Esophagus (tissue), 2 donors: ENCODE measurements at regions not wholly inside any gene's neighbourhood (a gene's known extent, or its start where the extent isn't known, plus 50 kb on each side); places are given as distances from the start of the nearest gene placed in this dataset.

Source experiments
- H3K27ac ChIP-seq, 2 donors: one replicate each; pipeline ENCODE4 v1.5.1; 2013; ENCODE audit warnings: low read depth in 2 of 2, mild to moderate bottlenecking in 2 of 2, inconsistent platforms in 1 of 2, low read length in 1 of 2, moderate library complexity in 1 of 2
- H3K27me3 ChIP-seq, 2 donors: one replicate each; pipeline ENCODE4 v1.6.1; 2013; ENCODE audit warnings: low read length in 2 of 2, control low read depth in 1 of 2, mild to moderate bottlenecking in 1 of 2; ENCODE audit not compliant: insufficient read depth in 2 of 2, control insufficient read depth in 1 of 2
- H3K36me3 ChIP-seq, 2 donors: one replicate each; pipeline ENCODE4 v1.6.1; 2013; ENCODE audit warnings: low read length in 1 of 2; ENCODE audit not compliant: control insufficient read depth in 2 of 2, insufficient read depth in 2 of 2
- H3K4me1 ChIP-seq, 2 donors: one replicate each; pipeline ENCODE4 v1.6.1; 2013; ENCODE audit warnings: low read length in 1 of 2; ENCODE audit not compliant: control insufficient read depth in 2 of 2, insufficient read depth in 2 of 2
- H3K4me3 ChIP-seq, 2 donors: one replicate each; pipeline ENCODE4 v1.5.1; 2013; ENCODE audit warnings: low read length in 2 of 2, mild to moderate bottlenecking in 2 of 2, low read depth in 1 of 2, moderate library complexity in 1 of 2
- H3K9me3 ChIP-seq, 2 donors: one replicate each; pipeline ENCODE4 v1.6.1; 2013; ENCODE audit warnings: mild to moderate bottlenecking in 2 of 2, low read depth in 1 of 2, low read length in 1 of 2, moderate library complexity in 1 of 2; ENCODE audit not compliant: control insufficient read depth in 2 of 2, insufficient read depth in 1 of 2
- WGBS, 2 donors: extraction: QIAGEN DNeasy Blood & Tissue Kit; methylation state at CpG; one replicate each; pipeline ENCODE4 v1.1.7; 2013; 5-methylcytosine and 5-hydroxymethylcytosine counted together
- donor health status: healthy with polysubstance abuse.
- donor health status: Bipolar disorder and iron deficiency.

- Histone ChIP-seq H3K9me3 (peaks cover 0 to 4% of the 10 kb centered on the region in 2 donors), H3K4me1 (peaks cover 0 to 2% of the 10 kb centered on the region in 2 donors), H3K27me3 (no peaks in the 10 kb centered on the region), H3K27ac (no peak overlapping the region), H3K4me3 (no peak overlapping the region), H3K36me3 (no peaks in the 10 kb centered on the region)
- 77 to 88% methylated on average over 7 of the region's 7 CpGs for WGBS, 2 donors
Measured at GRCh38 chr5:159645179-159645846, 271.0 kb upstream of the ADRA1B start.

GRCh38 chr5:159650803-159651202 lies 265.5 kb upstream of the ADRA1B start:
- no peak overlapping the region for H3K27ac ChIP-seq
- no peaks in the 10 kb centered on the region for H3K9me3 ChIP-seq
- H3K4me3 ChIP-seq: no peak overlapping the region
- WGBS, 2 donors: 76 to 84% methylated on average over 2 of the region's 2 CpGs
- H3K27me3 ChIP-seq: no peaks in the 10 kb centered on the region
- H3K4me1 ChIP-seq: no peaks in the 10 kb centered on the region
- H3K36me3 ChIP-seq: no peaks in the 10 kb centered on the region

GRCh38 chr5:159655757-159656409 lies 260.4 kb upstream of the ADRA1B start:
- 70 to 72% methylated on average over 3 of the region's 3 CpGs for WGBS, 2 donors
- H3K4me3 ChIP-seq: no peak overlapping the region

GRCh38 chr5:159657298-159657697 lies 259.0 kb upstream of the ADRA1B start:
- 66 to 88% methylated on average over 4 of the region's 4 CpGs for WGBS, 2 donors
- Histone ChIP-seq H3K9me3 (no peaks in the 10 kb centered on the region), H3K27me3 (no peaks in the 10 kb centered on the region), H3K4me1 (no peaks in the 10 kb centered on the region), H3K27ac (no peak overlapping the region), H3K36me3 (no peaks in the 10 kb centered on the region), H3K4me3 (no peak overlapping the region)

More at GRCh38 chr5:159655757-159656409, 260.4 kb upstream of the ADRA1B start:
- Histone ChIP-seq H3K27me3 (no peaks in the 10 kb centered on the region), H3K9me3 (no peaks in the 10 kb centered on the region), H3K4me1 (no peaks in the 10 kb centered on the region), H3K27ac (no peak overlapping the region), H3K36me3 (no peaks in the 10 kb centered on the region)

- Histone ChIP-seq H3K36me3 (no peaks in the 10 kb centered on the region), H3K4me1 (no peaks in the 10 kb centered on the region), H3K27ac (no peak overlapping the region), H3K4me3 (no peak overlapping the region), H3K27me3 (no peaks in the 10 kb centered on the region), H3K9me3 (no peaks in the 10 kb centered on the region)
- WGBS, 2 donors: 54 to 59% methylated on average over 6 of the region's 6 CpGs
Measured at GRCh38 chr5:159657771-159658170, 258.5 kb upstream of the ADRA1B start.

- Histone ChIP-seq H3K27ac (no peak overlapping the region), H3K4me1 (no peaks in the 10 kb centered on the region), H3K27me3 (no peaks in the 10 kb centered on the region), H3K9me3 (no peaks in the 10 kb centered on the region), H3K4me3 (no peak overlapping the region), H3K36me3 (no peaks in the 10 kb centered on the region)
- WGBS, 2 donors: 89 to 91% methylated on average over 10 of the region's 10 CpGs
Measured at GRCh38 chr5:159658266-159658925, 257.9 kb upstream of the ADRA1B start.

- 76 to 79% methylated on average over 2 of the region's 2 CpGs for WGBS, 2 donors
- H3K27ac ChIP-seq: no peak overlapping the region
- no peaks in the 10 kb centered on the region for H3K4me1 ChIP-seq
- H3K36me3 ChIP-seq: no peaks in the 10 kb centered on the region
- no peak overlapping the region for H3K4me3 ChIP-seq
- H3K9me3 ChIP-seq: no peaks in the 10 kb centered on the region
- H3K27me3 ChIP-seq: no peaks in the 10 kb centered on the region
Measured at GRCh38 chr5:159660401-159660800, 255.9 kb upstream of the ADRA1B start.

- no peaks in the 10 kb centered on the region for H3K27me3 ChIP-seq
- H3K4me1 ChIP-seq: no peaks in the 10 kb centered on the region
- no peak overlapping the region for H3K27ac ChIP-seq
- 50 to 63% methylated on average over 1 of the region's 1 CpG for WGBS, 2 donors
- no peaks in the 10 kb centered on the region for H3K36me3 ChIP-seq
- H3K9me3 ChIP-seq: no peaks in the 10 kb centered on the region
- H3K4me3 ChIP-seq: no peak overlapping the region
Measured at GRCh38 chr5:159663986-159664385, 252.3 kb upstream of the ADRA1B start.

- 63 to 64% methylated on average over 2 of the region's 2 CpGs for WGBS, 2 donors
- Histone ChIP-seq H3K4me1 (no peaks in the 10 kb centered on the region), H3K4me3 (no peak overlapping the region), H3K27me3 (no peaks in the 10 kb centered on the region), H3K27ac (no peak overlapping the region), H3K9me3 (no peaks in the 10 kb centered on the region), H3K36me3 (no peaks in the 10 kb centered on the region)
Measured at GRCh38 chr5:159667286-159667685, 249.0 kb upstream of the ADRA1B start.
